K562 (cell line): ENCODE measurements at regions not wholly inside any gene's neighbourhood (a gene's known extent, or its start where the extent isn't known, plus 50 kb on each side); places are given as distances from the start of the nearest gene placed in this dataset.

Experiments
- ATAC-seq: fragments of 200-7000 bp; cut with Tn5 transposase; 3 replicates; pipeline ENCODE4 v1.9.1; 2020; ENCODE audit warnings: moderate library complexity
- BruUV-seq: library from RNA; stranded (reverse); fragments of 400-500 nt; replicated peaks from 2 replicates; lab custom pipeline; 2021; lab: Mats Ljungman, UMichigan
- CTCF ChIA-PET: fragments of 300-600 bp; formaldehyde crosslinking; extraction: SDS; loops from one replicate; lab custom pipeline; 2021; ENCODE audit warnings: low intra/inter-chr PET ratio; lab: Yijun Ruan, JAX
- POLR2A ChIA-PET: fragments of 300-600, 350-650 bp; sonication (Branson Sonifier 250); formaldehyde crosslinking; extraction: SDS; loops from one replicate; lab custom pipeline; 2021; ENCODE audit warnings: antibody characterized with exemption, inconsistent platforms; lab: Yijun Ruan, JAX
- DNase-seq, 4 experiments: peaks; one replicate each; pipeline versions ENCODE4 v3.0.0 to v3.0.0-alpha.2; 2011 to 2018; ENCODE audit warnings: low spot score in 3 of 4, mixed read lengths in 3 of 4; ENCODE audit errors: extremely low read depth in 1 of 4
- FAIRE-seq: peaks from 2 replicates; lab custom pipeline; 2011; peaks lifted over from hg19 to GRCh38; lab: Jason Lieb, UNC
- H2AFZ ChIP-seq: 2 replicates; pipeline ENCODE4 v1.6.0; 2011; ENCODE audit warnings: low read depth, low read length, control low read depth, inconsistent platforms
- H3K27ac ChIP-seq: fragments of 200-600 bp; 3 replicates; pipeline ENCODE4 v1.8.0; 2011; ENCODE audit warnings: low read depth, mild to moderate bottlenecking, control low read depth, inconsistent platforms, low read length, moderate library complexity, mixed read lengths; ENCODE audit errors: extremely low read depth
- H3K27me3 ChIP-seq, 2 experiments: fragments of 300-600 bp in 1 of 2; 2 replicates in 1 of 2; 3 replicates in 1 of 2; pipeline versions ENCODE4 v1.6.0 to v1.8.0; 2011; ENCODE audit warnings: inconsistent platforms in 2 of 2, low read length in 2 of 2, mild to moderate bottlenecking in 1 of 2, mixed read lengths in 1 of 2, moderate library complexity in 1 of 2; ENCODE audit not compliant: control insufficient read depth in 2 of 2, insufficient read depth in 2 of 2
- H3K36me3 ChIP-seq: fragments of 300-600 bp; 3 replicates; pipeline ENCODE4 v1.8.0; 2011; ENCODE audit warnings: mild to moderate bottlenecking, low read length, inconsistent platforms; ENCODE audit not compliant: control insufficient read depth, insufficient read depth
- H3K4me1 ChIP-seq, 2 experiments: fragments of 200-600 bp in 1 of 2; replicated peaks in 1 of 2; 2 replicates in 1 of 2; 3 replicates in 1 of 2; pipeline versions ENCODE4 v1.5.1 to v1.8.0; 2011; ENCODE audit warnings: inconsistent platforms in 2 of 2, low read length in 2 of 2, mild to moderate bottlenecking in 1 of 2, mixed read lengths in 1 of 2, moderate library complexity in 1 of 2; ENCODE audit not compliant: control insufficient read depth in 2 of 2, insufficient read depth in 2 of 2
- H3K4me2 ChIP-seq: 2 replicates; pipeline ENCODE4 v1.6.1; 2011; ENCODE audit warnings: low read length, control low read depth, inconsistent platforms, mixed read lengths; ENCODE audit not compliant: insufficient read depth
- H3K4me3 ChIP-seq: fragments of 200-600 bp; sonication (generic), shearing (Covaris generic); 2 replicates; pipeline ENCODE4 v1.5.1; 2016; ENCODE audit warnings: control low read depth, inconsistent platforms
- H3K79me2 ChIP-seq: fragments of 200-600 bp; 3 replicates; pipeline ENCODE4 v1.8.0; 2011; ENCODE audit warnings: low read length, inconsistent platforms; ENCODE audit not compliant: control insufficient read depth, insufficient read depth
- H3K9ac ChIP-seq, 2 experiments: 2 replicates each; pipeline versions ENCODE4 v1.6.0 to v1.6.1; 2011; ENCODE audit warnings: low read depth in 2 of 2, low read length in 2 of 2, control low read depth in 1 of 2, inconsistent platforms in 1 of 2, mild to moderate bottlenecking in 1 of 2, mixed read lengths in 1 of 2; ENCODE audit not compliant: insufficient read depth in 1 of 2
- H3K9me1 ChIP-seq: one replicate; pipeline ENCODE4 v1.6.0; 2011; ENCODE audit warnings: inconsistent platforms, mild to moderate bottlenecking, low read length, moderate library complexity; ENCODE audit not compliant: control insufficient read depth, insufficient read depth
- H3K9me3 ChIP-seq: replicated peaks from 2 replicates; pipeline ENCODE4 v1.5.1; 2011; ENCODE audit warnings: low read depth, low read length, inconsistent platforms; ENCODE audit not compliant: control insufficient read depth, insufficient read depth
- H4K20me1 ChIP-seq: replicated peaks from 2 replicates; pipeline ENCODE4 v1.6.1; 2011; ENCODE audit warnings: low read length, inconsistent platforms, mixed read lengths; ENCODE audit not compliant: control insufficient read depth, insufficient read depth
- ATF7 ChIP-seq: fragments of 450-650 bp; IDR thresholded peaks from 2 replicates; pipeline ENCODE4 v1.7.1; 2014; ENCODE audit warnings: mild to moderate bottlenecking, moderate library complexity
- HDAC8 ChIP-seq: fragments of 450-650 bp; IDR thresholded peaks from 2 replicates; pipeline ENCODE4 v1.6.1; 2016; ENCODE audit warnings: mild to moderate bottlenecking, missing genetic modification characterization, moderate library complexity, missing compliant biosample characterization
- IRF2 ChIP-seq: sonication (generic); formaldehyde crosslinking; IDR thresholded peaks from 2 replicates; pipeline ENCODE4 v1.8.1; 2022; ENCODE audit warnings: mild to moderate bottlenecking, missing genetic modification reagents
- MCM2 ChIP-seq: fragments of 450-650 bp; IDR thresholded peaks from 2 replicates; pipeline ENCODE4 v1.6.1; 2017; ENCODE audit warnings: low read depth, mild to moderate bottlenecking
- MCM5 ChIP-seq: fragments of 450-650 bp; IDR thresholded peaks from 2 replicates; pipeline ENCODE4 v1.6.1; 2016; ENCODE audit warnings: low read depth
- NONO ChIP-seq, 2 experiments: fragments of 200-400 bp in 1 of 2; fragments of 450-650 bp in 1 of 2; formaldehyde crosslinking in 1 of 2; IDR thresholded peaks; 2 replicates each; pipeline ENCODE4 v1.6.1; 2017; ENCODE audit warnings: low read depth in 2 of 2, mild to moderate bottlenecking in 2 of 2, moderate library complexity in 2 of 2, low read length in 1 of 2
- POLR3G ChIP-seq: IDR thresholded peaks from 2 replicates; pipeline ENCODE4 v1.6.1; 2011; ENCODE audit not compliant: insufficient read length, insufficient replicate concordance; ENCODE audit errors: extremely low read depth
- PTRF ChIP-seq: fragments of 450-650 bp; IDR thresholded peaks from 2 replicates; pipeline ENCODE4 v1.6.1; 2016; ENCODE audit warnings: mild to moderate bottlenecking, missing genetic modification characterization, missing compliant biosample characterization
- STAG1 ChIP-seq: sonication (generic); formaldehyde crosslinking; IDR thresholded peaks from 2 replicates; pipeline ENCODE4 v1.5.0; 2020; ENCODE audit warnings: missing genetic modification reagents, borderline replicate concordance
- THAP12 ChIP-seq: fragments of 250-450 bp; sonication (Bioruptor Pico); IDR thresholded peaks from 2 replicates; pipeline ENCODE4 v1.9.0; 2021; ENCODE audit warnings: mild to moderate bottlenecking, inconsistent platforms
- THRA ChIP-seq: fragments of 450-650 bp; IDR thresholded peaks from 2 replicates; pipeline ENCODE4 v1.6.1; 2017; ENCODE audit warnings: mild to moderate bottlenecking, moderate library complexity
- TRIM28 ChIP-seq: fragments of 450-650 bp; IDR thresholded peaks from 2 replicates; pipeline ENCODE4 v1.6.1; 2017
- whole genome bisulfite sequencing: fragments of 100-300 bp; shearing (Covaris generic); methylation state at CpG from one replicate; pipeline ENCODE4 v1.1.6; 2016; ENCODE audit warnings: low coverage, mixed read lengths; ENCODE audit not compliant: insufficient coverage; ENCODE audit errors: missing lambda C conversion rate; 5-methylcytosine and 5-hydroxymethylcytosine counted together
- in situ Hi-C: fragments of 300-500 bp; cut with MboI; formaldehyde crosslinking; loops from 4 replicates; pipeline ENCODE4 v1.15.0; 2018; ENCODE audit warnings: inconsistent platforms, mixed read lengths
- intact Hi-C: fragments of 100-400 bp; cut with micrococcal nuclease; formaldehyde crosslinking; loops from 2 replicates; pipeline ENCODE4 v1.14.2; 2022

- in situ Hi-C loops: no loop called here
Observed at GRCh38 chr10:117609796-117610170, 67.2 kb downstream of the EMX2 start.

More at GRCh38 chr10:117609796-117610170, 67.2 kb downstream of the EMX2 start:
- 0% methylated on average over 4 of the region's 4 CpGs for WGBS
- Histone ChIP-seq H3K9me1 (no peaks in the 10 kb centered on the region), H2AFZ (no peak overlapping the region), H3K79me2 (no peaks in the 10 kb centered on the region), H3K9me3 (no peaks in the 10 kb centered on the region), H3K4me2 (no peak overlapping the region), H3K27me3 (peaks cover 0 to 24% of the 10 kb centered on the region in 2 experiments; a peak in 2 of 5 replicates), H3K4me3 (no peak overlapping the region), H3K9ac (no peak overlapping the region), H3K27ac (no peak overlapping the region), H3K4me1 (no peaks in the 10 kb centered on the region; a peak in 1 of 5 replicates), H3K36me3 (no peaks in the 10 kb centered on the region), H4K20me1 (no peaks in the 10 kb centered on the region)
- DNase-seq: no peak
- POLR2A ChIA-PET: interaction anchor here (0.6 kb wide), 2 partner anchors 14 to 797 kb away, joined by 3 read pairs; no protein-coding TSS in a partner anchor
- no peak for ATAC-seq
- intact Hi-C loops: loop anchor here (5.0 kb wide), 1 partner anchor 57 kb away; no protein-coding TSS in a partner anchor
- no peak for FAIRE-seq
- CTCF ChIA-PET: no interaction called here
- TF ChIP-seq MCM5 (no peak), MCM2 (no peak), TRIM28 (no peak), STAG1 (CRISPR knock-in tag) (no peak), ATF7 (no peak), POLR3G (no peak), HDAC8 (tag) (no peak), THAP12 (CRISPR knock-in tag) (no peak), THRA (no peak), NONO (IDR thresholded peaks at IDR 0.05; ENCODE audit: low read depth in 2 of 2, low read length in 1 of 2) (no peak), PTRF (tag) (no peak), IRF2 (no peak)
- no TSS peak for BruUV-seq
